CD4-positive, alpha-beta T cell treated with Interleukin-10 for 1 hour (primary cell): ENCODE measurements at regions not wholly inside any gene's neighbourhood (a gene's known extent, or its start where the extent isn't known, plus 50 kb on each side); places are given as distances from the start of the nearest gene placed in this dataset.
"Not testable (repeated sequence)": the region's sequence is repeated elsewhere in the genome, so short reads cannot be mapped to it uniquely, and the experiment has no call there.

Source experiments
- DNase-seq: peaks from one replicate; pipeline ENCODE4 v3.0.0-alpha.2; 2020

DNA sequence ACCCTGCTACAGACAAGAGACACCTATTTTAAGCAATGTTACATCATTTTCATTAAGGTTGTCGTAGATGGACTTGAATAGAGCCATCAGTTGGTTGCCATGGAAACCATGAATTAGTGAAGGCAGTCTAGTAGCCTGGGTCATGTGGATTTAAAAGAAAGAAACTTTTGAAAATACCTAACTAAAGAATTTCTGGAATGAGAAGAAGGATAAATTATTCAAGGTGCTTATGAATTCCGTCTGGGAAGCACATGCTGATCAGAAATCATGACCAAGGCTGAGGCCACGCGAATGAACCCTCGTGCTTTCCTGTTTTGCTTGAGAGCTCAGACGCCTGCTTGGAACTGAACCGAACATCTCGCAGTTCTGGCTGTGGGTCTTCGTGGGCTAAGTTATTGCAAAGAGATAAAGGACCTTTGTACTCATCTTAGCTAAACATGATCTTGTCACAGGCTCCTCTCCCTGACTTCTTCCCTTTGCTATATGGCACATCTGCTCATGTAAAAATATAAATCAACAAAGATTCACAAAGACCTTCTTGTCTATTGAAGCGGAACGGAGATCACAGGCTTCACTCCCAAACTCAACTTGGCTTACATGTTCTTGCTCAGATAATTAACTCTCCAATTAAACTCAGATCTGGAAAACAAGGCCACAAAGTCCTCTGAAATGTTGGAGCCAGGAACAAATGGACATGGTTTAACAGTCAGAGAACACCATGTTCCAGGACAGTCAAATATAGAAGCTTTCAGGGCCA lies 140.2 kb downstream of the NUFIP1 start:
- no peak for DNase-seq

DNA sequence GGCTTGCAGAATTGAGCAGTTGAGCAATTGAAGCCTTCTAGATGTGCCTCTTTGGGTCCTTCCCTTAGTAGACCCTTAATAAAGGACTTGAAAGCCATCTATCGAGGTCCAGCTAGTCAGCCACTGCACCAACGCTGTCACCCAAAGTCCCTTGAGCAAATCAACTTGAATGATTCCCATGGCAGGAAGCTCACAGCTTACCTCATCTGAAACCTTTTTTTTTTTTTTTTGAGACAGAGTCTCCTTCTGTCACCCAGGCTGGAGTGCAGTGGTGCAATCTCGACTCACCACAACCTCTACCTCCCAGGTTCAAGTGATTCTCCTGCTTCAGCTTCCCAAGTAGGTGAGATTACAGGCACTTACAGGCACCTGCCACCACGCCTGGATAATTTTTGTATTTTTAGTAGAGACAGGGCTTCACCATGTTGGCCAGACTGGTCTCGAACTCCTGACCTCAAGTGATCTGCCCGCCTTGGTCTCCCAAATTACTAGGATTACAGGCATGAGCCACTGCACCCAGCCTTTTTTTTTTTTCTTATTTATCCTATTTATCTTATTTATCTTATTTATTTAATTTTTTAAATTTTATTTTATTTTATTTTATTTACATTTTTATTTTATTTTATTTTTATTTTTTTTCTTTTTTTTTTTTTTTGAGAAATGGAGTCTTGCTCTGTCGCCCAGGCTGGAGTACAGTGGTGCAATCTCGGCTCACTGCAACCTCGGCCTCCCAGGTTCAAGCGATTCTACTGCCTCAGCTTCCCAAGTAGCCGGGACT lies 143.8 kb downstream of the NUFIP1 start:
- DNase-seq = not testable (repeated sequence)

DNA sequence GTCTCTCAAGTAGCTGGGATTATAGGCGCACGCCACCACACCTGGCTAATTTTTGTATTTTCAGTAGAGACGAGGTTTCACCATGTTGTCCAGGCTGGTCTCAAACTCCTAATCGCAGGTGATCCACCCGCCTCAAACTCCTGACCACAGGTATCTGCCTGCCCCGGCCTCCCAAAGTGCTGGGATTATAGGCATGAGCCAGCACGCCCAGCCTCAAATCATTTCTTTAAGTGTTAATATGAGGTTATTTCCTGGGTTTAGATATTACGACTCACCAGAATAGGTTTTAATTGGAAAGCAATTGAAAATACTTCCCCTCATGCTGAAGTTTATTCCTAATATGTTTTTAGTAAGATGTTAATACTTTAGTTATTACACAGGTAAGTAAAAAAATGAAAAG lies 144.5 kb downstream of the NUFIP1 start:
- DNase-seq = no peak

DNA sequence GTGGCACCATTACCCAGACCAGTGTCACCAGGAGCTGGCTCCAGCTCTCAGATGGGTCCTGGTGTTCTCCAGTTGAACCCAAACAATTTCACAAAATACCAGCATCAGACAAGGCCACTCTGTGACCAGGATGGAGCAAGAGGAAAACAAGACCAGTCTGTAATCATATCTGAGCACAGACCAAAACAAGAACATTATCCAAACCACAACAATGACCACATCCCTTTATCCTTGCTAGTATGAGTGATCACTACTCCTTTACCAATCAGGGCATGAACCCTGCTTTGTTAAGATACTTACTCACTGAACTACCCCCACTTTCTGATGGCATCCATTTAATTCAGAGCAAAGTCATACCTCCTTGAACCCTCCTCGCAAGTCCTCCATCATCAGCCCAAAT lies 145.9 kb downstream of the NUFIP1 start:
- no peak for DNase-seq

DNA sequence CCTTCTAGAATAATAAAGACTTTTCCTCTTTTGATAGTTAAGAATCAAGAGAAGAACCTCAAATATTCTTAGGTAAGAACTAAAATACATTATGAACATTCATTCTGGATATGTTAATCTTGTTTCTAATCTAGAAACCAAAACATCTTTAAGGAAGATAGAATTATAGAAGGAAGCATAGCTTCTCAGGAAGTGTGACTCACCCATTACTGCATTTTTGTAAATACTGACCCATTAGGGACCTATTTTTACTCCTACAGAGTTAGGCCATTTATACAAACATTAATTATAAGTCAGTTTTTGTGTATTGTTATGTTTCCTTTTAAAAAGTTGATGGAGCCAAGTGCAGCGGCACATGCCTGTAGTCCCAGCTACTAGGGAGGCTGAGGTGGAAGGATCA lies 147.1 kb downstream of the NUFIP1 start:
- DNase-seq = no peak

DNA sequence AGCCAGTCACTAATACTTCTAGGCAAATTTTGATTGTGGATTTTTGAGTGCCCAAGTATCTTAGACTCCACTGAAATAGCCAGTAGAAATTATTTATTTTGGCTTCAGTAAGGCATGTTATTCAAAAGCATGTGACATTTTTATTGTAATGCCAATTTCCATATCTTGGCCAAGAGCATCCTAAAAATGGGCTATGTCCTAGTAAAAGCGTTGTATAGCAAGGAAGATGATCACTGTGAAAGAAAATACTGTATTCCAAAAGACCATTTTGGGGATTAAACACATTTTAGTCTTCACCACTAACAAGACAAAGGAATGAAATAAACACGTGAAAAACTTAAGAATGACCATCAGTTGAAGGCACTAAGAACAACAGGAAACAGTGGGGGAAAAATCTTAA lies 149.1 kb downstream of the NUFIP1 start:
- DNase-seq = no peak

DNA sequence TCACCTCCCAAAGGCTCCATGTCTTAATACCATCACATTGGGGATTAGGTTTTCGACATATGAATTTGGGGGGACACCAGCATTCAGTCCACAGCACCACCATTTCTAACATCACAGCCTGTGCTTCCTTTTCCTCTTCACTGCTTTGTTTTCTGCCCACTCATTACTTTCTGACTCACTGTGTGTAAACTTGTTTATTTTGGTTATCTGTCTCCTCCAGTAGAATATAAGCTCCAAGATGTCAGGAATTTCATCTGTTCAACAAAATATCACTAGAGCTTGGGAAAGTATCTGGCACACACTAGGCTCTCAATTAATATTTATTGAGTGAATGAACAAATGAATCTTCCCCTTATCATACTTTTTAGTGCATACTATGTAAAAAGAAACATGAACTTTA lies 152.0 kb downstream of the NUFIP1 start:
- DNase-seq = no peak

DNA sequence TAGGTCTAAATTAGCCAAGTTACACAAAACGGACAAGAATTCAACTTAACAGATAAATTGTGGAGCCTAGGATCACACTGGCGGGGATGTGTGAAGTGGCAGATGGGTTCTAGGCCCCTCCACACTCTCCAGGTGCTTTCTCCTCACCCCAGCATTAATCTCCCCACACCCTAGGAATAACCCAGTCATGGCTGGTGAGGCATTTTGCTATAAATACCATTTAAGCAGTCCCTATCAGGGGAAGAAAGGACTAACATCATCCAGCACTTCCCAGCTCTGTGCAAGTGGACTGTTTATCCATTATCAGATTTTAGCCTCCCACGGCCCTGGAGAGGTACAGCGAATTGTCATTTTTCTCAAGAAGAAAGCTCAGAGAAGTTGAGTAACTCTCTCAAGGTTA lies 154.9 kb downstream of the NUFIP1 start:
- no peak for DNase-seq

DNA sequence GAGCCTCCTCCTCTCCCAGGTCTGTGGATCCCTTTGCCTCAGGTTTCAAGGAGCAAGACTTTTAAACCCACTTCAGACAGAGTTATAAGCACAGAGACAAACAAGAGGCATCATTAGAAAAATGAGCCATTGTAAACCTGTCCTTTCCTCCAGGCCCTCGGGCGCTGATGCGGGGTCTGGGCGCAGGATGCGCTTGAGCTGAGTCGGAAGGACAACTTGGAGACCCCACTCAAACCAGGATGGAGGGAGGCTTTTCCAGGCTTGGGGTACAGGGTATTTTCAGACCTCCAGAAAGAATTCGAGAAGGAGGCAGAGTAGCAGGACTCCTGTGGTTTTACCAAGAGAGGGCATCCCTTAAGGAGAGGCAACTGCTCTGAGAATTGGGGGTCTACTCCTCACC lies 155.6 kb downstream of the NUFIP1 start:
- no peak for DNase-seq

DNA sequence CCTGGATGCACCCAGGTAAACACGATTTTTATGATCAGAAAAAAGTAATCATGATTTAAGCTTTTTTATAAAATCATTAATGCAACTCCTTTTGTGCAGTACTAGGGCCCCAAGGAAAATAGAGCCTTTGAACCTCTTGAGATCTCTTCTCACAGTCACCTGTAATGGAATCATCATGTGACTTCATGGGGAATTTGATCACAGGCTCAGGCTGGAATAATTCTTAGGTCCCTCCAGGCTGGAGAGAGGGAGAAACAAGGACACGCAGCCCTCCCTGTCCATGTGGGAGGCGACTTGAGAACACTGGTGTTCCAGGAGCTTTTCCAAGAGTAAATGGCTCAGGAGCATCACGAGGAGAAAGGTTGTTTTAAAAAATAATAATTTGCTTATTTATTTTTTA lies 156.1 kb downstream of the NUFIP1 start:
- DNase-seq = no peak

DNA sequence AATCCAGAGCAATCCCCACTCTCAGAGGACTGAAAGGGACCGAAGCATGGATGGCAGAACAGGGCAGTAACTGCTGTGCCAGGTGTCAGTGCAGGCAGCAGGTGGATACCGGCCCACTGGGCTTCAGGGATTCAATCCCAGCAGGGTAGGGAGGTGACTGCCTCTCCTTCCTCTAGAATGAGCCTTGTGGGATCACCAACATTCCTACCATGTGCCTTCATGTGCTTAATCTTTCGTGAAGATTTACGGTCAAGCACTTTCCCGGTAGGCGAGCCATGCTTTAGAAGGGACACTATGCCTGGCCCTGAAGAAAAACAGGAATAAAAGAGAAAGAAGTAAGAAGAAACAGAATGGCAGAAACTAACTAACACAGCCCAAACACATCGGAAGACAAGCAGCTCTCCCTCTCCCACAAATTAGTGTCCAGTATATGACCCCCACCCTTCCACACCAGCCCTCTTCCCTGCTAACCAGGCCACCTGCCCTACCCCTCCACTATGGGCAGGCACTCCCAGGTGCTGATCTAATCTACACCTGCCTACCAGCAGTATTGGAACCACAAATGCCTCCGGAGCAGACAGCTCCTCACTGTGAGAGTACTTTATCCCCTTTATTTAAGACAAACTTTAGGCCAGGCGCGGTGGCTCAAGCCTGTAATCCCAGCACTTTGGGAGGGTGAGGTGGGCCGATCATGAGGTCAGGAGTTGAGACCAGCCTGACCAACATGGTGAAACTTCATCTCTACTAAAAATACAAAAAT lies 162.5 kb downstream of the NUFIP1 start:
- DNase-seq = no peak

DNA sequence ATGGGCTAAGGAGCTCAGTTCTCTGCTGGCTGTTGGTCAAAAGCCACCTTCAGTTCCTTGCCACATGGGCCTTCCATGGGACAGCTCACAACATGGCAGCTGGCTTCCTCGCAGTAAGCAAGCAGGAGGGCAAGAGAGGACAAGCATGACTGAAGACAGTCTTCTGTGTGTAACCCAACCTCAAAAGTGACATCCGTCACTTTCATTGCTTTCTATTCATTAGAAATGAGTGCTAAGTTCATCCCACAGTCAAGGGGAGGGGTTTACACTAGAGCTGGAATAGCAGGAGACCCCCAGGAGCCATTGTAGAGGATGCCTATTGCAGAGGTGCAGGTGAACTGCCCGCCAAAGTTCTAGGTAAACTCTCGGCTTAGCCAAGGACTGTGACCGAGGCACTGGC lies 163.3 kb downstream of the NUFIP1 start:
- no peak for DNase-seq

DNA sequence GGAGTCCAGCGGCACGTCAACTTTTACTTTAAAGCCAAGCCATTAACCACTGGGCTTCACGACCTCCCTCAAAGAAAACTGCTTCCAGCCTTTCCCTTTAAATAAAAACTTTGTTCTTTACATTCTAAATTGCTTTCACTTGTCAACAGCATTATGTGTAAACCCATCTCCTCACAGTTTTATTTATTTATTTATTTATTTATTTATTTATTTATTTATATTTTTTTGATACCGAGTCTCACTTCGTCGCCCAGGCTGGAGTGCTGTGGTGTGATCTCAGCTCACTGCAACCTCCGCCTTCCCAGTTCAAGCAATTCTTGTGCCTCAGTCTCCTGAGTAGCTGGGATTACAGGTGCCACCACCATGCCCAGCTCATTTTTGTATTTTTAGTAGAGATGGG lies 165.7 kb downstream of the NUFIP1 start:
- DNase-seq = not testable (repeated sequence)

DNA sequence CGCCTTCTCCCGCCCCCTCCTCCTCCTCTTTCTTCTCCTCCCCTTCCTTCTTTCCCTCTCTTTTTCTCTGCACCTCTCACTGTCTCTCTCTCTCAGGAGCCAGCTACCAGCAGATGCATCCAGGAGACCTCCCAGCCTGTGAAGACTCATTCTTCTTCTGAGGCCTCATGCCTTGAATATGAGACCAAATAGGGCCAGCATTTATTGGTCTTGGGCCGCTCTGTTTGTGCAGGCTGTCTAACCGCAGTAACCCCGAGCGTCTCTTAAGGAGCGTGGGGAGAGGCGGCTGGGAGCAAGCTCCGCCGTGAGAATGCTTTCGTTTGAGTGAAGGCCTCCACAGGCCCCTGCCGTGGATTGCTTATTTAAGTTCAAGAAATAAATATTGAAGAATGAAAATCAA lies 167.0 kb downstream of the NUFIP1 start:
- DNase-seq = no peak

DNA sequence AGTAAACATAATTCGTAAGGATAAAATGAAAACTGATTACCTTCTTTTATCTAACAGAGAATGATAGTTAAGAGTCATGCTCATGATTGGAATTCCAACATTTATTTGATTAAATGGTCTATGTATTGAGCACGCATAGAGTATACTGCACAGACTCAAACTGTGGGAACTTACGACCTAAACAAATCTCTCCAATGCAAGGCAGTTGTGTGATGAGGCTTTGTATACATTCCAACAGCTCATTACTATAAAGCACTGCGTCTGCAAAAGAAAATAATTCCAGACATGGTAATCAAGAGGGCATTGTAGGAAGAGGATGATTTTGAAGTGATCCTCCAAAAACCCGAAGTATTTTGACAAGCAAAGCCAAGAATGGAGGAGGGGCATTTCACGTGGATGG lies 169.5 kb downstream of the NUFIP1 start:
- no peak for DNase-seq

DNA sequence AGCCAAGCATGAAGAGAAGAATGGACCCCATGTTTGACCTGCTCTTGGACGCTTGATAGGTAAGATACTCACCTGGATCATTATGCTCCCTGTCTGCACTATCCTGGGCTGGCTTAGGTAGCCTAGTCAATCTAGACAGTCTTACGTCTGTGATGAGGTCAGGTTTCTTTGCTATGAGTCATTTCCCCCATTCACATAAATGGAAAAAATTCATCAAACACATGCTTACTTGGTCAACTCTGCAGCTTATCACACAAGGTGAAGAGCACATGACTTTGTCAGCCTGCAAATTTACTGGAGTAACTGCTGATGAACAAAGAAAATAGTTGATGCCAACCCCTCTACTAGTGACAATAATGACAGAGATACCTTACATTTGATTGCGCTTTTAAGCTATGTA lies 170.0 kb downstream of the NUFIP1 start:
- DNase-seq = no peak

DNA sequence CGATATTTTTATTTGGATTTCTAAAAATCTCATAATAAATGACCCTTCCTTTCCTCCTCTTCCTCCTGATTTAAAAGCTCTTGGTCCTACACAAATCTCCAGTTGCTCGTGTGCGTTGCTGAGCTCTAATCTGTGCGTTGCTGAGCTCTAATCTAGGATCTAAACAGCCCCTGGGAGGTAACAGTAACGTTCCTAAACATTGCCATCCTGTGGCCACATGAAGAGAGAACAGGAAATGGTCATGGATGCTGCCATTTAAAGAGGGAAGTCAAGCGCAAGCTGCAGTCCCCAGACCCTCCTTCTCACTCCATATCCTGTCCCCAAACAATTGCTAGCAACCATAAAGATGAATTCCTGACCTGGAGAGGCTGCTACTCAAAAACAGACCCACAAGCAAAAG lies 170.8 kb downstream of the NUFIP1 start:
- no peak for DNase-seq

DNA sequence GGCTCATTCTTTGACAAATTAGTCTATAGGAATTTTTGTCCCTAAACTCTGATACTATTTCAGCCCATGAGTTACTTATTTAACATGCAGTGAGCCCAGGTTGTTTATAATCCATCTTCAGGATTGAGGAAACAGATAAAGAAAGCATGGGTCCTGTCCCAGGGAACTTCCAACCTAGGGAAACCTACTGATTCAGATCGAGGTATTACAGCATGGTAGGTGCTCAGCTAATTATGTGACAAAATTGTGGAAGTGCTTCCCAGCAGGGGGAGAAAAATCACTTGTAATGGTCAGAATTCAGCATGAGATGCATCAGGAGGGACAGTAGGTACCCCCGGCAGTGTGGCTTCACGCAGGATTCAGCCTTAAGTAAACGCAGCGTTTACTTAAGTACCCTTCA lies 171.3 kb downstream of the NUFIP1 start:
- no peak for DNase-seq

DNA sequence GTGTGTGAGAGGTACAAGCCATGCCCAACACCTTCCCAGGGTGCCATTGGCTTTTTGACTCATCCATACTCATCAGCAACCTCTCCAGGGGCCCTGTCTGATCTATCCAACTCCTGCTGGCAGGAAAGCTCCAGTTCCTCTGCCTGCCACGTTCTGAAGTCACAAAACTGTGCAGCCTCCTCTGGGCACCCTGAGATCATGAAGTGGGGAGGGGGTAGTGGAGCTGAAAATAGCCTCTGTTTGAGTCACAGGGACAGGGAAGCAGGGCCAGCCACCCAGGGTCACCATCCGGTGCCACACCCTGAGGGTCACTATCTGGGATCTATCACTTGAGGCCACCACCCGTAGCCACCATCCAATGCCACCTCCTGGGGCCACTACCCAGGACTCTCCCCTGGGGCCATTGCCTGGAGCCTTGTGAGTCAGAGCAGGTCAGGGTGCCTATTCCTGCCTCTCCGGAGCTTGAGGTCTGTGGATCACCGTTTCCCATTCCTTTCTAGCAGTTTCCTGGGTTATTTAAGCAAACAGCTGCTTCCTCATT lies 172.1 kb downstream of the NUFIP1 start:
- DNase-seq = no peak

DNA sequence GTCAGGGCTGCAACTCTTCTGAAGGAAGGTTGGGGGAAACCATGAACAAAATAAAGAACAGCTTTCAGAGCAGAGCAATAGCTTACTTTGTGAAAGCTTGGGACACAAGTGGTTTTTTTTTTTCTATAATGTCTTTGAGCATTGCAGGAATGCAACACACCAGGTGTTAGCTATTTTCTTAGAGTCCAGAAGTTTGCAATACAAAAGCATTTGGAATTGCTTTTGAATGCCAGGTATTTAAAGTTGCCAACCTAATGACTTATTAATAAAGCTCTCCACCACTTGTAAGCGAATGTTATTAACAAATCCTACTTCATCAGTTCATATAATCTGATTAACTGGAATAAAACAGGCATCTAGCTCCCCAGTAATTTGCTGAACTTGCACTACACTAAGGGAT lies 172.6 kb downstream of the NUFIP1 start:
- DNase-seq = no peak

DNA sequence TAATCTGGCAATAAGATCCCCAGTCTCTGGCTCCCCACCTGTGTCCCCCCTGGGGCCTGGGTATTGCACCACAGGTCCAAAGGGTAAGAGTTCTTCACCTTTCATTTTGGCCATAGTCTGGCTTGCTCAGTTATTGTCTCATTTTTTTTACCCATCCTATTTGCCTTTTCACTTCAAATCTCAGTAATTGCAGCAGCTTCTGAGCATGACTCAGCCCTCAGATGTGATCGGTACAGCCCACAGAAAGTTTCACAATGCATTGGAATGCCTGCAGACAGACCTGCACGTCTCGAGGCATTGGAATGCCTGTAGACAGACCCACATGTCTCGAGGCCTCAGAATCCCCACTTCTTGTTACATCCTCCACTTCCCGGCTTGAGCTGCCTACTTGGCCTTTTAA lies 173.6 kb downstream of the NUFIP1 start:
- no peak for DNase-seq

DNA sequence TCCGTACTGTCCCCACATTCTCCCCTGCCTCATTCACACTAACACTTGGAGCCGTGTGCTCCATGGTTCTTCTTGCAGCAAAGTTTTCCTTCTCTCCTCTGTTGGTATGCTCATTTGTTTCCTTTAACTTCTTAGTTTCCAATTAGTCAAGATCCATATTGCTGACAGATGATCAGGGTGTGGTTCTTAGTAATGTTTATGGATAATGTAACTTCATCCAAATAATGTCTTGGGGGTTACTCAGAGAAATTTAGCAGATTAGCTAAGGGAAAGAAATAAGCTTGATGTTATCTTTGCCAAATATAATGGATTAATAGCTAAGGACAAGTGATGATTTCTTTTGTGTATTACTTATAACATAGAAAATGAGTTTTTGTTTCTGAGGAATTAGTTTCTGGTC lies 174.4 kb downstream of the NUFIP1 start:
- no peak for DNase-seq

DNA sequence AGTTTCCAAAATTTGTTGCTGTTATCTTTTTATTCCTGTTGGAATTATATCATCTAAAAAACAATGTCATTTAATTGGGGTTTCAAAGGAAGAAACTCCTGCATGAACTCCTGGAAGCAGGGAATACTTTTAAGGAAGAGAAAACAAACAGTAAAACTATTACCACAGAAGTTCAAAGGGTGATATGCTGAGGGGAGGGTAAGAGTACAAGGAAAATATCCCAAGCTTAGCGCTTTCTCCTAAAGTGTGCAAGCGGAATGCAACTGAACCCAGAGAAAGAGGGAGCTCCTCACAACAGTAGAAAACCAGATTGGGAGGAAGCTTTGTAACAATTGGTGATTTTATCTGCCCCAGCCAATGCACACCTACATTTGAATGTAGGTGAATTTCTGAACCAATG lies 175.1 kb downstream of the NUFIP1 start:
- DNase-seq = no peak

DNA sequence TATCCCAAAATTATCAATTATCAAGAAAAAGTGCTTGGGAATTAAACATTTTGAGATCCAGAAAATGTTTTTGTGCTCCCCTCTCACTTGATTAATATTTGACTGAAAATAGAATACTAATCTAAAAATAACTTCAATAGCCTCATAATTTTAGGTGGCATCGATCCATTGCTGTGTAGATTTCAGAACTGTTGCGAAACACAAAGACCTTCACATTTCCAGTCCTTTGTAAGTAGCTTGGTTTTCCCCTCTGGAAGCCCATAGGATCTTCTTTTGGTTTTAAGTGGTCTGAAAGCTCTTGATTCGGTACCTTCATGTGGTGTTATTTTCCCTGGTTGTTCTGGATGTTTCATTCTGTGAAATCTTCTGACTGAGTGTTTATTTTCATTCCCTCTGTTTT lies 176.5 kb downstream of the NUFIP1 start:
- no peak for DNase-seq
